SK-N-SH (cell line): ENCODE measurements at regions not wholly inside any gene's neighbourhood (a gene's known extent, or its start where the extent isn't known, plus 50 kb on each side); places are given as distances from the start of the nearest gene placed in this dataset.
"Not testable (repeated sequence)": the region's sequence is repeated elsewhere in the genome, so short reads cannot be mapped to it uniquely, and the experiment has no call there.

Experiments
- CTCF ChIA-PET: fragments of 300-600, 350-600 bp; formaldehyde crosslinking; extraction: SDS; loops from one replicate; lab custom pipeline; 2021; lab: Yijun Ruan, JAX
- POLR2A ChIA-PET: fragments of 350-600 bp; sonication (Branson Sonifier 250); formaldehyde crosslinking; extraction: SDS; loops from one replicate; lab custom pipeline; 2020; ENCODE audit warnings: antibody characterized with exemption, inconsistent platforms; lab: Yijun Ruan, JAX
- DNase-seq: peaks from one replicate; pipeline ENCODE4 v3.0.0; 2012
- H2AFZ ChIP-seq: fragments of 200-600 bp; sonication (generic); 2 replicates; pipeline ENCODE4 v1.8.1; 2016; ENCODE audit warnings: antibody characterized with exemption, mild to moderate bottlenecking, low read depth
- H3F3A ChIP-seq: fragments of 200-600 bp; sonication (generic); replicated peaks from 2 replicates; pipeline ENCODE3; 2016; ENCODE audit warnings: antibody characterized with exemption, mild to moderate bottlenecking; ENCODE audit not compliant: insufficient read depth
- H3K27ac ChIP-seq, 2 experiments: fragments of 200-500 bp in 1 of 2; fragments of 200-600 bp in 1 of 2; sonication (Bioruptor generic) in 1 of 2; sonication (generic), shearing (Covaris generic) in 1 of 2; 2 replicates each; pipeline versions ENCODE4 v1.5.1 to v1.6.1; 2014 to 2016; ENCODE audit warnings: low read depth in 2 of 2, inconsistent platforms in 1 of 2, low read length in 1 of 2, mild to moderate bottlenecking in 1 of 2, mixed read lengths in 1 of 2
- H3K27me3 ChIP-seq: fragments of 200-600 bp; sonication (generic), shearing (Covaris generic); 2 replicates; pipeline ENCODE4 v1.6.1; 2016; ENCODE audit warnings: mixed run types; ENCODE audit not compliant: insufficient read depth
- H3K36me3 ChIP-seq, 2 experiments: fragments of 200-500 bp in 1 of 2; fragments of 200-600 bp in 1 of 2; sonication (Bioruptor generic) in 1 of 2; sonication (generic) in 1 of 2; replicated peaks in 1 of 2; 2 replicates each; pipeline versions ENCODE3 to v1.5.1; 2014 to 2016; ENCODE audit warnings: low read length in 1 of 2, mild to moderate bottlenecking in 1 of 2; ENCODE audit not compliant: insufficient read depth in 2 of 2, control insufficient read depth in 1 of 2
- H3K4me1 ChIP-seq, 2 experiments: fragments of 200-500 bp in 1 of 2; fragments of 200-600 bp in 1 of 2; sonication (Bioruptor generic) in 1 of 2; sonication (generic), shearing (Covaris generic) in 1 of 2; 2 replicates each; pipeline versions ENCODE4 v1.5.1 to v1.6.1; 2014 to 2016; ENCODE audit warnings: low read depth in 1 of 2, low read length in 1 of 2, mixed run types in 1 of 2; ENCODE audit not compliant: insufficient read depth in 2 of 2, control insufficient read depth in 1 of 2
- H3K4me2 ChIP-seq: fragments of 200-600 bp; sonication (generic), shearing (Covaris generic); 2 replicates; pipeline ENCODE4 v1.6.1; 2017; ENCODE audit warnings: mixed run types
- H3K4me3 ChIP-seq, 2 experiments: fragments of 200-500 bp in 1 of 2; fragments of 200-600 bp in 1 of 2; sonication (Bioruptor generic) in 1 of 2; sonication (generic), shearing (Covaris generic) in 1 of 2; 2 replicates each; pipeline versions ENCODE4 v1.5.1 to v1.8.1; 2014 to 2016; ENCODE audit warnings: low read depth in 2 of 2, inconsistent platforms in 1 of 2, low read length in 1 of 2, mild to moderate bottlenecking in 1 of 2, mixed read lengths in 1 of 2, moderate library complexity in 1 of 2
- H3K79me2 ChIP-seq: fragments of 200-600 bp; sonication (generic); 2 replicates; pipeline ENCODE4 v1.8.1; 2017; ENCODE audit warnings: mild to moderate bottlenecking; ENCODE audit not compliant: insufficient read depth
- H3K9ac ChIP-seq: fragments of 200-600 bp; sonication (generic); 2 replicates; pipeline ENCODE4 v1.6.1; 2017; ENCODE audit warnings: mixed run types
- H3K9me2 ChIP-seq: fragments of 200-600 bp; sonication (generic); 2 replicates; pipeline ENCODE4 v1.6.1; 2017; ENCODE audit warnings: mixed run types
- H3K9me3 ChIP-seq: fragments of 200-600 bp; sonication (generic); 2 replicates; pipeline ENCODE4 v1.6.1; 2017; ENCODE audit warnings: mixed run types, mild to moderate bottlenecking, moderate library complexity
- H4K20me1 ChIP-seq: fragments of 200-600 bp; sonication (generic); 2 replicates; pipeline ENCODE4 v1.6.1; 2017; ENCODE audit warnings: mild to moderate bottlenecking, mixed run types; ENCODE audit not compliant: insufficient read depth
- CHD2 ChIP-seq: fragments of 150-350 bp; IDR thresholded peaks from 2 replicates; pipeline ENCODE4 v1.6.1; 2018; ENCODE audit warnings: low read length; ENCODE audit not compliant: partially characterized antibody
- ELF1 ChIP-seq: IDR thresholded peaks from 2 replicates; pipeline ENCODE4 v1.4.0; 2012
- EP300 ChIP-seq, 2 experiments: IDR thresholded peaks; 2 replicates each; pipeline versions ENCODE4 v1.4.0 to v1.6.1; 2012; ENCODE audit warnings: borderline replicate concordance in 1 of 2, low read depth in 1 of 2, low read length in 1 of 2
- EZH2phosphoT487 ChIP-seq: fragments of 200-600 bp; sonication (generic); IDR thresholded peaks from 2 replicates; pipeline ENCODE4 v1.6.1; 2017; ENCODE audit warnings: low read depth, mixed run types, mild to moderate bottlenecking, antibody characterized with exemption, moderate library complexity, borderline replicate concordance
- FOXM1 ChIP-seq: IDR thresholded peaks from 2 replicates; pipeline ENCODE4 v1.4.0; 2012; ENCODE audit warnings: low read depth, mild to moderate bottlenecking
- JUND ChIP-seq: IDR thresholded peaks from 2 replicates; pipeline ENCODE4 v1.4.0; 2012
- MEF2A ChIP-seq: IDR thresholded peaks from 2 replicates; pipeline ENCODE4 v1.4.0; 2012; ENCODE audit warnings: low read depth, borderline replicate concordance
- POLR2AphosphoS5 ChIP-seq: IDR thresholded peaks from 2 replicates; pipeline ENCODE4 v1.6.1; 2012; ENCODE audit warnings: low read depth, low read length
- RAD21 ChIP-seq: IDR thresholded peaks from 2 replicates; pipeline ENCODE4 v1.6.1; 2012; ENCODE audit warnings: mild to moderate bottlenecking, low read length
- RCOR1 ChIP-seq: fragments of 150-350 bp; IDR thresholded peaks from 2 replicates; pipeline ENCODE4 v1.6.1; 2017; ENCODE audit warnings: antibody characterized with exemption, low read length
- RFX5 ChIP-seq: IDR thresholded peaks from 2 replicates; pipeline ENCODE4 v1.6.1; 2012; ENCODE audit warnings: mild to moderate bottlenecking, improper control_type of control experiment, low read length
- RXRA ChIP-seq: IDR thresholded peaks from 2 replicates; pipeline ENCODE4 v1.4.0; 2012; ENCODE audit warnings: low read depth, mild to moderate bottlenecking, borderline replicate concordance
- SIN3A ChIP-seq: IDR thresholded peaks from 2 replicates; pipeline ENCODE4 v1.6.1; 2012; ENCODE audit warnings: low read depth, mild to moderate bottlenecking, low read length, moderate library complexity, borderline replicate concordance
- TAF1 ChIP-seq: IDR thresholded peaks from 2 replicates; pipeline ENCODE4 v1.6.1; 2012; ENCODE audit warnings: low read depth, mild to moderate bottlenecking, low read length, moderate library complexity, borderline replicate concordance
- TCF12 ChIP-seq: IDR thresholded peaks from 2 replicates; pipeline ENCODE4 v1.4.0; 2012
- TEAD4 ChIP-seq: IDR thresholded peaks from 2 replicates; pipeline ENCODE4 v1.4.0; 2012; ENCODE audit warnings: mild to moderate bottlenecking, borderline replicate concordance; ENCODE audit not compliant: insufficient read depth
- YY1 ChIP-seq: IDR thresholded peaks from 2 replicates; pipeline ENCODE4 v1.4.0; 2012; ENCODE audit warnings: low read depth, mild to moderate bottlenecking
- WGBS: methylation state at CpG from one replicate; pipeline ENCODE4 v1.1.6; 2017; ENCODE audit warnings: low lambda C conversion rate; 5-methylcytosine and 5-hydroxymethylcytosine counted together
- TF ChIP-seq, protein P1 (sequence below): fragments of 150-350 bp; IDR thresholded peaks from 2 replicates; pipeline ENCODE4 v1.6.1; 2017; ENCODE audit warnings: antibody characterized with exemption, low read length, low read depth, borderline replicate concordance
- TF ChIP-seq, protein P2 (sequence below): IDR thresholded peaks from 2 replicates; pipeline ENCODE4; 2012
- TF ChIP-seq, protein P3 (sequence below): fragments of 150-350 bp; IDR thresholded peaks from 2 replicates; pipeline ENCODE4 v1.6.1; 2016; ENCODE audit warnings: mild to moderate bottlenecking, low read depth, low read length
- TF ChIP-seq, protein P4 (sequence below): fragments of 200-600 bp; sonication (generic); IDR thresholded peaks from 2 replicates; pipeline ENCODE4 v1.6.1; 2017; ENCODE audit warnings: antibody characterized with exemption, mild to moderate bottlenecking, moderate library complexity

DNA sequence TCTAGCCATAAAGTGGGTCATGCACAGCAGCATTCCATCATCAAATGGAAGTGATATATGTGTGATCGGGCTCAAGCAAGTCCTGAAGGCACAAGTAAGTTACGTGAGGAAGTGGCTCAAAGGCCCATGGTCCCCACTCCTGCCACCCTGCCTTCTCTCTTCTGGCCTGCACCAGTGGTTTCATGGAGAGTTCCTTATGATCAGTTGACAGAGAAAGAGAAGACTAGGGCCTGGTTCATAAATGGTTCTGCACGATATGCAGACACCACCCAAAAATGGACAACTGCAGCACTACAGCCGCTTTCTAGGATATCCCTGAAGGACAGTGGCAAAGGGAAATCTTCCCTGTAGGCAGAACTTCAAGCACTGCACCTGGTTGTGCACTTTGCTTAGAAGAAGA lies 412.6 kb upstream of the SMIM21 start:
- Histone ChIP-seq H3K36me3 (no peaks in the 10 kb centered on the region), H3K4me3 (no peak overlapping the region), H3K27ac (no peak overlapping the region), H3K4me1 (no peaks in the 10 kb centered on the region), H3K79me2 (no peaks in the 10 kb centered on the region), H3K4me2 (no peak overlapping the region), H3F3A (no peaks in the 10 kb centered on the region), H3K27me3 (no peaks in the 10 kb centered on the region), H2AFZ (no peak overlapping the region), H3K9ac (no peak overlapping the region), H4K20me1 (no peaks in the 10 kb centered on the region), H3K9me2 (no peaks in the 10 kb centered on the region), H3K9me3 (no peaks in the 10 kb centered on the region; the same call in 1 of the 2 replicates)
- ChIA-PET CTCF (no interaction called here), POLR2A (no interaction called here)
- TF ChIP-seq POLR2AphosphoS5: no peak
- no peak for TF ChIP-seq JUND
- TF ChIP-seq, protein P1, sequence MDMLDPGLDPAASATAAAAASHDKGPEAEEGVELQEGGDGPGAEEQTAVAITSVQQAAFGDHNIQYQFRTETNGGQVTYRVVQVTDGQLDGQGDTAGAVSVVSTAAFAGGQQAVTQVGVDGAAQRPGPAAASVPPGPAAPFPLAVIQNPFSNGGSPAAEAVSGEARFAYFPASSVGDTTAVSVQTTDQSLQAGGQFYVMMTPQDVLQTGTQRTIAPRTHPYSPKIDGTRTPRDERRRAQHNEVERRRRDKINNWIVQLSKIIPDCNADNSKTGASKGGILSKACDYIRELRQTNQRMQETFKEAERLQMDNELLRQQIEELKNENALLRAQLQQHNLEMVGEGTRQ: no peak
- no peak for TF ChIP-seq RFX5
- no peak for TF ChIP-seq TCF12
- no peak for TF ChIP-seq EZH2phosphoT487
- TF ChIP-seq FOXM1: no peak
- TF ChIP-seq RCOR1: no peak
- TF ChIP-seq MEF2A: no peak
- no peak for TF ChIP-seq CHD2
- TF ChIP-seq TEAD4: no peak
- TF ChIP-seq RAD21: no peak
- TF ChIP-seq EP300 (IDR thresholded peaks at IDR 0.05; ENCODE audit: borderline replicate concordance in 1 of 2, low read depth in 1 of 2, low read length in 1 of 2): no peak
- TF ChIP-seq YY1: no peak
- no peak for TF ChIP-seq TAF1
- no peak for DNase-seq
- WGBS: 59% methylated on average over 4 of the region's 4 CpGs

DNA sequence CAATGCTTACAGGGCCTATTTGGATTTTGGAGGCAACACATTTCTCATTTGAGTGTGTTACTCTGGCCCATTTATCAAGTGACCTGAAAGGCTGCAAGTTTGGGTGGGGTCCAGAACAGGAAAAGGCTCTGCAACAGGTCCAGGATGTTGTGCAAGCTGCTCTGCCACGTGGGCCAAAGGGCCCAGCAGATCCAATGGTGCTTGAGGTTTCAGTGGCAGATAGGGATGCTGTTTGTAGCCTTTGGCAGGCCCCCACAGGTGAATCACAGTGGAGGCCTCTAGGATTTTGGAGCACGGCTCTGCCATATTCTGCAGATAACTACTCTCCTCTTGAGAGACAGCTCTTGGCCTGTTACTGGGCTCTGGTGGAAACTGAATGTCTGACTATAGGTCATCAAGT lies 412.2 kb upstream of the SMIM21 start:
- H4K20me1 ChIP-seq, H2AFZ ChIP-seq, H3K79me2 ChIP-seq, H3K9me3 ChIP-seq, H3K27me3 ChIP-seq, H3K9ac ChIP-seq, H3K4me2 ChIP-seq, CTCF ChIA-PET, POLR2A ChIA-PET, H3K4me3 ChIP-seq, H3K36me3 ChIP-seq, H3K4me1 ChIP-seq, H3K27ac ChIP-seq, DNase-seq, H3K9me2 ChIP-seq, H3F3A ChIP-seq: not testable (repeated sequence)
- WGBS: 31% methylated on average over 2 of the region's 2 CpGs

DNA sequence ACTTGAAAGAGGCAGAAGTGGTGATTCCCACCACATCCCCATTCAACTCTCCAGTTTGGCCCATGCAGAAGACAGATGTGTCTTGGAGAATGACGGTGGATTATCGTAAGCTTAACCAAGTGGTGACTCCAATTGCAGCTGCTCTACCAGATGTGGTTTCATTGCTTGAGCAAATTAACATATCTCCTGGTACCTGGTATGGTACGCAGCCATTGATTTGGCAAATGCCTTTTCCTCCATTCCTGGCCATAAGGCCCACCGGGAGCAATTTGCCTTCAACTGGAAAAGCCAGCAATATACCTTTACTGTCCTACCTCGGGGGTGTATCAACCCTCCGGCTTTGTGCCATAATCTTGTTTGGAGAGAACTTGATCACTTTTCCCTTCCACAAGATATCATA lies 411.5 kb upstream of the SMIM21 start:
- 44% methylated on average over 6 of the region's 6 CpGs for WGBS
- H3K9ac ChIP-seq: no peak overlapping the region
- no peaks in the 10 kb centered on the region for H4K20me1 ChIP-seq
- H3K4me1 ChIP-seq: no peaks in the 10 kb centered on the region
- H3K4me3 ChIP-seq: no peak overlapping the region
- no peaks in the 10 kb centered on the region for H3K79me2 ChIP-seq
- H3K27ac ChIP-seq: no peak overlapping the region
- no peak overlapping the region for H2AFZ ChIP-seq
- H3K27me3 ChIP-seq: no peaks in the 10 kb centered on the region
- no peaks in the 10 kb centered on the region for H3K9me2 ChIP-seq
- no peaks in the 10 kb centered on the region for H3K36me3 ChIP-seq
- no peak for DNase-seq
- POLR2A ChIA-PET: no interaction called here
- CTCF ChIA-PET: no interaction called here
- H3K4me2 ChIP-seq: no peak overlapping the region
- no peaks in the 10 kb centered on the region; the same call in 1 of the 2 replicates for H3K9me3 ChIP-seq
- no peaks in the 10 kb centered on the region for H3F3A ChIP-seq
- no peak for TF ChIP-seq RFX5
- TF ChIP-seq, protein P2, sequence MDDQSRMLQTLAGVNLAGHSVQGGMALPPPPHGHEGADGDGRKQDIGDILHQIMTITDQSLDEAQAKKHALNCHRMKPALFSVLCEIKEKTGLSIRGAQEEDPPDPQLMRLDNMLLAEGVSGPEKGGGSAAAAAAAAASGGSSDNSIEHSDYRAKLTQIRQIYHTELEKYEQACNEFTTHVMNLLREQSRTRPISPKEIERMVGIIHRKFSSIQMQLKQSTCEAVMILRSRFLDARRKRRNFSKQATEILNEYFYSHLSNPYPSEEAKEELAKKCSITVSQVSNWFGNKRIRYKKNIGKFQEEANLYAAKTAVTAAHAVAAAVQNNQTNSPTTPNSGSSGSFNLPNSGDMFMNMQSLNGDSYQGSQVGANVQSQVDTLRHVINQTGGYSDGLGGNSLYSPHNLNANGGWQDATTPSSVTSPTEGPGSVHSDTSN: no peak
- TF ChIP-seq ELF1: no peak
- no peak for TF ChIP-seq TAF1
- TF ChIP-seq, protein P3, sequence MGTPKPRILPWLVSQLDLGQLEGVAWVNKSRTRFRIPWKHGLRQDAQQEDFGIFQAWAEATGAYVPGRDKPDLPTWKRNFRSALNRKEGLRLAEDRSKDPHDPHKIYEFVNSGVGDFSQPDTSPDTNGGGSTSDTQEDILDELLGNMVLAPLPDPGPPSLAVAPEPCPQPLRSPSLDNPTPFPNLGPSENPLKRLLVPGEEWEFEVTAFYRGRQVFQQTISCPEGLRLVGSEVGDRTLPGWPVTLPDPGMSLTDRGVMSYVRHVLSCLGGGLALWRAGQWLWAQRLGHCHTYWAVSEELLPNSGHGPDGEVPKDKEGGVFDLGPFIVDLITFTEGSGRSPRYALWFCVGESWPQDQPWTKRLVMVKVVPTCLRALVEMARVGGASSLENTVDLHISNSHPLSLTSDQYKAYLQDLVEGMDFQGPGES: no peak
- TF ChIP-seq SIN3A: no peak
- TF ChIP-seq RXRA: no peak
- TF ChIP-seq EZH2phosphoT487: no peak
- TF ChIP-seq, protein P4, sequence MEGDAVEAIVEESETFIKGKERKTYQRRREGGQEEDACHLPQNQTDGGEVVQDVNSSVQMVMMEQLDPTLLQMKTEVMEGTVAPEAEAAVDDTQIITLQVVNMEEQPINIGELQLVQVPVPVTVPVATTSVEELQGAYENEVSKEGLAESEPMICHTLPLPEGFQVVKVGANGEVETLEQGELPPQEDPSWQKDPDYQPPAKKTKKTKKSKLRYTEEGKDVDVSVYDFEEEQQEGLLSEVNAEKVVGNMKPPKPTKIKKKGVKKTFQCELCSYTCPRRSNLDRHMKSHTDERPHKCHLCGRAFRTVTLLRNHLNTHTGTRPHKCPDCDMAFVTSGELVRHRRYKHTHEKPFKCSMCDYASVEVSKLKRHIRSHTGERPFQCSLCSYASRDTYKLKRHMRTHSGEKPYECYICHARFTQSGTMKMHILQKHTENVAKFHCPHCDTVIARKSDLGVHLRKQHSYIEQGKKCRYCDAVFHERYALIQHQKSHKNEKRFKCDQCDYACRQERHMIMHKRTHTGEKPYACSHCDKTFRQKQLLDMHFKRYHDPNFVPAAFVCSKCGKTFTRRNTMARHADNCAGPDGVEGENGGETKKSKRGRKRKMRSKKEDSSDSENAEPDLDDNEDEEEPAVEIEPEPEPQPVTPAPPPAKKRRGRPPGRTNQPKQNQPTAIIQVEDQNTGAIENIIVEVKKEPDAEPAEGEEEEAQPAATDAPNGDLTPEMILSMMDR: no peak
